ENCODE measurements at regions not wholly inside any gene's neighbourhood (a gene's known extent, or its start where the extent isn't known, plus 50 kb on each side); places are given as distances from the start of the nearest gene placed in this dataset.
A peak's percentile ranks its signal among the peaks of the same experiment; 100 is the strongest.

- H3K4me3 ChIP-seq (ENCODE audit: low read depth, low read length) = no peak overlapping the region
- no peak overlapping the region for H3K9ac ChIP-seq (ENCODE audit: low read depth, low read length)
- no peaks in the 10 kb centered on the region for H3K27me3 ChIP-seq (ENCODE audit: control insufficient read depth, insufficient read depth, low read length)
- peaks cover 37% of the 10 kb centered on the region for H3K4me1 ChIP-seq (ENCODE audit: control insufficient read depth, insufficient read depth, low read length)
- H3K36me3 ChIP-seq (ENCODE audit: control insufficient read depth, insufficient read depth, low read length) = no peaks in the 10 kb centered on the region
- no peaks in the 10 kb centered on the region for H3K9me3 ChIP-seq (ENCODE audit: control insufficient read depth, insufficient read depth, low read length)
- peak overlapping the region; percentile 5 for H3K27ac ChIP-seq (ENCODE audit: low read depth, low read length)
Measured at GRCh38 chr14:57943541-57943940, 77.6 kb upstream of the SLC35F4 start.

GRCh38 chr14:57943038-57943437 is 77.1 kb upstream of the SLC35F4 start:
- no peak overlapping the region for H3K9ac ChIP-seq (ENCODE audit: low read depth, low read length)
- H3K4me3 ChIP-seq (ENCODE audit: low read depth, low read length) = no peak overlapping the region
- H3K9me3 ChIP-seq (ENCODE audit: control insufficient read depth, insufficient read depth, low read length) = no peaks in the 10 kb centered on the region
- peak overlapping the region; percentile 24 for H3K27ac ChIP-seq (ENCODE audit: low read depth, low read length)
- H3K27me3 ChIP-seq (ENCODE audit: control insufficient read depth, insufficient read depth, low read length) = no peaks in the 10 kb centered on the region
- peaks cover 37% of the 10 kb centered on the region for H3K4me1 ChIP-seq (ENCODE audit: control insufficient read depth, insufficient read depth, low read length)
- H3K36me3 ChIP-seq (ENCODE audit: control insufficient read depth, insufficient read depth, low read length) = no peaks in the 10 kb centered on the region

- no peak overlapping the region for H3K9ac ChIP-seq (ENCODE audit: low read depth, low read length)
- no peaks in the 10 kb centered on the region for H3K36me3 ChIP-seq (ENCODE audit: control insufficient read depth, insufficient read depth, low read length)
- no peak overlapping the region for H3K4me3 ChIP-seq (ENCODE audit: low read depth, low read length)
- no peaks in the 10 kb centered on the region for H3K9me3 ChIP-seq (ENCODE audit: control insufficient read depth, insufficient read depth, low read length)
- no peaks in the 10 kb centered on the region for H3K27me3 ChIP-seq (ENCODE audit: control insufficient read depth, insufficient read depth, low read length)
- H3K4me1 ChIP-seq (ENCODE audit: control insufficient read depth, insufficient read depth, low read length) = peaks cover 16% of the 10 kb centered on the region
- no peak overlapping the region for H3K27ac ChIP-seq (ENCODE audit: low read depth, low read length)
Measured at GRCh38 chr14:57939084-57939483, 73.2 kb upstream of the SLC35F4 start.

- Histone ChIP-seq H3K4me1 (ENCODE audit: control insufficient read depth, insufficient read depth, low read length) (peaks cover 11% of the 10 kb centered on the region), H3K9ac (ENCODE audit: low read depth, low read length) (no peak overlapping the region), H3K27me3 (ENCODE audit: control insufficient read depth, insufficient read depth, low read length) (no peaks in the 10 kb centered on the region), H3K36me3 (ENCODE audit: control insufficient read depth, insufficient read depth, low read length) (no peaks in the 10 kb centered on the region), H3K4me3 (ENCODE audit: low read depth, low read length) (no peak overlapping the region), H3K9me3 (ENCODE audit: control insufficient read depth, insufficient read depth, low read length) (no peaks in the 10 kb centered on the region), H3K27ac (ENCODE audit: low read depth, low read length) (no peak overlapping the region)
Measured at GRCh38 chr14:57938533-57938932, 72.6 kb upstream of the SLC35F4 start.

- H3K27ac ChIP-seq (ENCODE audit: low read depth, low read length) = no peak overlapping the region
- no peaks in the 10 kb centered on the region for H3K36me3 ChIP-seq (ENCODE audit: control insufficient read depth, insufficient read depth, low read length)
- no peaks in the 10 kb centered on the region for H3K9me3 ChIP-seq (ENCODE audit: control insufficient read depth, insufficient read depth, low read length)
- H3K27me3 ChIP-seq (ENCODE audit: control insufficient read depth, insufficient read depth, low read length) = no peaks in the 10 kb centered on the region
- no peak overlapping the region for H3K9ac ChIP-seq (ENCODE audit: low read depth, low read length)
- peaks cover 2% of the 10 kb centered on the region; the same call in 1 of the 2 replicates for H3K4me1 ChIP-seq (ENCODE audit: control insufficient read depth, insufficient read depth, low read length)
- H3K4me3 ChIP-seq (ENCODE audit: low read depth, low read length) = no peak overlapping the region
Measured at GRCh38 chr14:57937676-57938075, 71.8 kb upstream of the SLC35F4 start.

GRCh38 chr14:57933349-57933748 is 67.5 kb upstream of the SLC35F4 start:
- no peaks in the 10 kb centered on the region for H3K27me3 ChIP-seq (ENCODE audit: control insufficient read depth, insufficient read depth, low read length)
- H3K4me1 ChIP-seq (ENCODE audit: control insufficient read depth, insufficient read depth, low read length) = no peaks in the 10 kb centered on the region
- H3K4me3 ChIP-seq (ENCODE audit: low read depth, low read length) = no peak overlapping the region
- H3K9ac ChIP-seq (ENCODE audit: low read depth, low read length) = no peak overlapping the region
- H3K27ac ChIP-seq (ENCODE audit: low read depth, low read length) = no peak overlapping the region
- H3K9me3 ChIP-seq (ENCODE audit: control insufficient read depth, insufficient read depth, low read length) = no peaks in the 10 kb centered on the region
- no peaks in the 10 kb centered on the region for H3K36me3 ChIP-seq (ENCODE audit: control insufficient read depth, insufficient read depth, low read length)

- Histone ChIP-seq H3K9me3 (ENCODE audit: control insufficient read depth, insufficient read depth, low read length) (no peaks in the 10 kb centered on the region), H3K27me3 (ENCODE audit: control insufficient read depth, insufficient read depth, low read length) (no peaks in the 10 kb centered on the region), H3K36me3 (ENCODE audit: control insufficient read depth, insufficient read depth, low read length) (no peaks in the 10 kb centered on the region), H3K9ac (ENCODE audit: low read depth, low read length) (no peak overlapping the region), H3K4me3 (ENCODE audit: low read depth, low read length) (no peak overlapping the region), H3K4me1 (ENCODE audit: control insufficient read depth, insufficient read depth, low read length) (no peaks in the 10 kb centered on the region), H3K27ac (ENCODE audit: low read depth, low read length) (no peak overlapping the region)
Measured at GRCh38 chr14:57930241-57930975, 64.5 kb upstream of the SLC35F4 start.

GRCh38 chr14:57928732-57929131 is 62.8 kb upstream of the SLC35F4 start:
- H3K27ac ChIP-seq (ENCODE audit: low read depth, low read length) = no peak overlapping the region
- H3K9me3 ChIP-seq (ENCODE audit: control insufficient read depth, insufficient read depth, low read length) = no peaks in the 10 kb centered on the region
- no peaks in the 10 kb centered on the region for H3K27me3 ChIP-seq (ENCODE audit: control insufficient read depth, insufficient read depth, low read length)
- no peak overlapping the region for H3K4me3 ChIP-seq (ENCODE audit: low read depth, low read length)
- H3K9ac ChIP-seq (ENCODE audit: low read depth, low read length) = no peak overlapping the region
- H3K4me1 ChIP-seq (ENCODE audit: control insufficient read depth, insufficient read depth, low read length) = no peaks in the 10 kb centered on the region
- no peaks in the 10 kb centered on the region for H3K36me3 ChIP-seq (ENCODE audit: control insufficient read depth, insufficient read depth, low read length)

GRCh38 chr14:57921377-57921776 is 55.5 kb upstream of the SLC35F4 start:
- Histone ChIP-seq H3K36me3 (ENCODE audit: control insufficient read depth, insufficient read depth, low read length) (no peaks in the 10 kb centered on the region), H3K4me1 (ENCODE audit: control insufficient read depth, insufficient read depth, low read length) (no peaks in the 10 kb centered on the region), H3K4me3 (ENCODE audit: low read depth, low read length) (no peak overlapping the region), H3K27me3 (ENCODE audit: control insufficient read depth, insufficient read depth, low read length) (no peaks in the 10 kb centered on the region), H3K9ac (ENCODE audit: low read depth, low read length) (no peak overlapping the region), H3K27ac (ENCODE audit: low read depth, low read length) (no peak overlapping the region), H3K9me3 (ENCODE audit: control insufficient read depth, insufficient read depth, low read length) (no peaks in the 10 kb centered on the region)

GRCh38 chr14:57918791-57919190 is 52.9 kb upstream of the SLC35F4 start:
- H3K4me3 ChIP-seq (ENCODE audit: low read depth, low read length) = no peak overlapping the region
- H3K27ac ChIP-seq (ENCODE audit: low read depth, low read length) = no peak overlapping the region
- no peaks in the 10 kb centered on the region for H3K36me3 ChIP-seq (ENCODE audit: control insufficient read depth, insufficient read depth, low read length)
- H3K9ac ChIP-seq (ENCODE audit: low read depth, low read length) = no peak overlapping the region
- no peaks in the 10 kb centered on the region for H3K27me3 ChIP-seq (ENCODE audit: control insufficient read depth, insufficient read depth, low read length)
- no peaks in the 10 kb centered on the region for H3K4me1 ChIP-seq (ENCODE audit: control insufficient read depth, insufficient read depth, low read length)
- H3K9me3 ChIP-seq (ENCODE audit: control insufficient read depth, insufficient read depth, low read length) = no peaks in the 10 kb centered on the region

Measured in HUES48 (cell line).